Vagina (tissue), 2 donors: ENCODE measurements at regions not wholly inside any gene's neighbourhood (a gene's known extent, or its start where the extent isn't known, plus 50 kb on each side); places are given as distances from the start of the nearest gene placed in this dataset.

ENCODE experiments used
- POLR2A ChIP-seq, 2 donors: fragments of 450-650 bp; IDR thresholded peaks; one replicate each; pipeline ENCODE4 v1.6.1; 2017; ENCODE audit warnings: antibody characterized with exemption in 2 of 2, mild to moderate bottlenecking in 2 of 2, moderate library complexity in 2 of 2
- TF ChIP-seq, protein P1 (sequence below), 3 experiments: fragments of 450-650 bp in 2 of 3; fragments of 200-600 bp in 1 of 3; sonication (generic) in 1 of 3; IDR thresholded peaks; one replicate each; pipeline ENCODE4 v1.5.1; 2017 to 2019; ENCODE audit warnings: antibody characterized with exemption in 3 of 3, mild to moderate bottlenecking in 2 of 3, moderate library complexity in 2 of 3

DNA sequence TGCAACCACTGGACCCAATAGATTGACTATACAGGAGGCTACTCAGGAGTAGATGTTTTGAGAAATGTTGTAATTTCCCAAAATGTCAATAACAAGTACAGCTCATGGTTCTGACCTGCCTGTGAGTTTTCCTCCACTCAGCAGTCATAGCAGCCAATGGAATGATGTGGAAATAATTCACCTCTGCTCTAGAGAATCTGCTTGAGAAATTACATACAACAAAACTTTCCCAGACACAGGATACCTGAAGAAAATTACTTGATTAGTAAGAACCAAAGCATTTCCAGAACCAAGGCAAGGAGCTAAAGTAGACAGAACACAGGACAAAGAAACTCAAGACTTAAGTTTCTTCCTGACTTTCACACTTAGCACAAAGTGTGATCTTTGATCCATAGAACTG is 218.9 kb upstream of the SETMAR start:
- TF ChIP-seq, protein P1, sequence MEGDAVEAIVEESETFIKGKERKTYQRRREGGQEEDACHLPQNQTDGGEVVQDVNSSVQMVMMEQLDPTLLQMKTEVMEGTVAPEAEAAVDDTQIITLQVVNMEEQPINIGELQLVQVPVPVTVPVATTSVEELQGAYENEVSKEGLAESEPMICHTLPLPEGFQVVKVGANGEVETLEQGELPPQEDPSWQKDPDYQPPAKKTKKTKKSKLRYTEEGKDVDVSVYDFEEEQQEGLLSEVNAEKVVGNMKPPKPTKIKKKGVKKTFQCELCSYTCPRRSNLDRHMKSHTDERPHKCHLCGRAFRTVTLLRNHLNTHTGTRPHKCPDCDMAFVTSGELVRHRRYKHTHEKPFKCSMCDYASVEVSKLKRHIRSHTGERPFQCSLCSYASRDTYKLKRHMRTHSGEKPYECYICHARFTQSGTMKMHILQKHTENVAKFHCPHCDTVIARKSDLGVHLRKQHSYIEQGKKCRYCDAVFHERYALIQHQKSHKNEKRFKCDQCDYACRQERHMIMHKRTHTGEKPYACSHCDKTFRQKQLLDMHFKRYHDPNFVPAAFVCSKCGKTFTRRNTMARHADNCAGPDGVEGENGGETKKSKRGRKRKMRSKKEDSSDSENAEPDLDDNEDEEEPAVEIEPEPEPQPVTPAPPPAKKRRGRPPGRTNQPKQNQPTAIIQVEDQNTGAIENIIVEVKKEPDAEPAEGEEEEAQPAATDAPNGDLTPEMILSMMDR (IDR thresholded peaks at IDR 0.05), result no peak
- no peak for TF ChIP-seq POLR2A (IDR thresholded peaks at IDR 0.05)
